Neural progenitor cell (in vitro differentiated cells): ENCODE measurements at regions not wholly inside any gene's neighbourhood (a gene's known extent, or its start where the extent isn't known, plus 50 kb on each side); places are given as distances from the start of the nearest gene placed in this dataset.

Source experiments
- DNase-seq: peaks from one replicate; pipeline ENCODE4 v3.0.0-alpha.2; 2016; ENCODE audit warnings: low spot score
- H2AFZ ChIP-seq: fragments of 200-600 bp; sonication (generic); replicated peaks from 2 replicates; pipeline ENCODE4 v1.6.1; 2016; ENCODE audit warnings: antibody characterized with exemption
- H3F3A ChIP-seq: fragments of 200-600 bp; sonication (generic); 2 replicates; pipeline ENCODE4 v1.6.1; 2016; ENCODE audit warnings: antibody characterized with exemption, low read depth
- H3K27ac ChIP-seq: fragments of 200-600 bp; sonication (generic); 2 replicates; pipeline ENCODE4 v1.5.1; 2016; ENCODE audit warnings: mild to moderate bottlenecking
- H3K27me3 ChIP-seq: fragments of 200-600 bp; sonication (generic); 2 replicates; pipeline ENCODE4 v1.6.1; 2016; ENCODE audit warnings: mild to moderate bottlenecking, moderate library complexity
- H3K36me3 ChIP-seq: fragments of 200-600 bp; sonication (generic); 2 replicates; pipeline ENCODE4 v1.5.1; 2016
- H3K4me1 ChIP-seq: fragments of 200-600 bp; sonication (generic); 2 replicates; pipeline ENCODE4 v1.6.1; 2016; ENCODE audit warnings: mixed run types
- H3K4me2 ChIP-seq: fragments of 200-600 bp; sonication (generic); 2 replicates; pipeline ENCODE4 v1.6.1; 2016
- H3K4me3 ChIP-seq: fragments of 200-600 bp; sonication (generic); 2 replicates; pipeline ENCODE4 v1.5.1; 2016
- H3K79me2 ChIP-seq: fragments of 200-600 bp; sonication (generic); 2 replicates; pipeline ENCODE4 v1.6.1; 2016; ENCODE audit warnings: low read depth
- H3K9ac ChIP-seq: fragments of 200-600 bp; sonication (generic); 2 replicates; pipeline ENCODE4 v1.6.1; 2016
- H3K9me3 ChIP-seq: fragments of 200-600 bp; sonication (generic); 2 replicates; pipeline ENCODE4 v1.5.1; 2016; ENCODE audit warnings: low read depth
- H4K20me1 ChIP-seq: fragments of 200-600 bp; sonication (generic); 2 replicates; pipeline ENCODE4 v1.6.1; 2016; ENCODE audit warnings: low read depth
- H3K27ac Mint-ChIP-seq: 3 replicates; pipeline ENCODE4 v1.8.0; 2021; ENCODE audit warnings: mixed read lengths
- H3K27me3 Mint-ChIP-seq: 2 replicates; pipeline ENCODE4 v1.8.0; 2022; ENCODE audit warnings: low read depth, mild to moderate bottlenecking, inconsistent platforms, moderate library complexity, mixed read lengths; ENCODE audit not compliant: insufficient read depth
- H3K36me3 Mint-ChIP-seq: 3 replicates; pipeline ENCODE4 v1.8.0; 2021; ENCODE audit warnings: mixed read lengths
- H3K4me1 Mint-ChIP-seq: 3 replicates; pipeline ENCODE4 v1.8.0; 2021; ENCODE audit warnings: mixed read lengths
- H3K4me3 Mint-ChIP-seq: 3 replicates; pipeline ENCODE4 v1.8.0; 2021; ENCODE audit warnings: mild to moderate bottlenecking, moderate library complexity, mixed read lengths
- H3K9me3 Mint-ChIP-seq: 3 replicates; pipeline ENCODE4 v1.8.0; 2020; ENCODE audit warnings: mixed read lengths
- EZH2 ChIP-seq: fragments of 200-600 bp; sonication (generic); IDR thresholded peaks from 2 replicates; pipeline ENCODE4 v1.6.1; 2017; ENCODE audit warnings: antibody characterized with exemption, mild to moderate bottlenecking, moderate library complexity
- EZH2phosphoT487 ChIP-seq: fragments of 200-600 bp; sonication (generic); IDR thresholded peaks from 2 replicates; pipeline ENCODE4 v1.6.1; 2017; ENCODE audit warnings: antibody characterized with exemption
- TF ChIP-seq, protein P1 (sequence below): fragments of 200-600 bp; sonication (generic); IDR thresholded peaks from 2 replicates; pipeline ENCODE4 v1.5.1; 2017; ENCODE audit warnings: antibody characterized with exemption, mild to moderate bottlenecking

DNA sequence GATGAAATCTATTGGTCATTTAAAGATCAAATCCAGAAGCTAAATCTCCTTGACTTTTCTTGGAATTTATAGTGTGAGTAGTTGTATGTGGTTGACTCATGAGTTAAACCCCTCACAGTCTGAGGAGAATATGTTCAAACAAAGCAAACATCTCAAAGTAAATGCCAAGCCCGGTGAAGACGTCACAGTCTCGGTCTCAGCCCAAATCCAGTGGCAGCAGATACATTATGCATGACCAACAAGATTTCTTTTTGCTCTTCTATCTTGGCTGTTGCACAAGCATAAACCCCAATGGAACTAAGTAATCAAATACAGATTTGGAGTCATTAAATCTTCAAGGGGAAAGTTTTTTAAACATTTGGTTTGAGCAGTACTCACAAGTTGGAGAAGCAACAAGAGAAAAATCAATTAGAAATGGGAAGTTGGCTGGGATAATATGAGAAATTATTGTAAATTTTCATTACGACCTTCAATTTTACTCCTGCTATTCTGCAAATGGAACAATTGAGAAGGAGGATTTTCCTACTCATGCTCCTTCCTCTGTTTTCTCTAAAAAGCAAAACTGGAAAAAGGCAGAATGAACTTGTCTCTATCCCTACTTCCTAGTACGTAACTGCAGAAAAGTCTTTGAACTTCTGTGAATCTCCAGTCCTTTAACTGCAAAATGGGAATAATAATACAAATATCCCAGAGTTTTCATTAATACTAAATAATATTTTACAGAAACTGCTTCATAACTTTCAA, 575.8 kb downstream of the NUF2 start:
- Mint-ChIP-seq H3K4me3 (no peak overlapping the region), H3K27ac (no peak overlapping the region), H3K36me3 (no peaks in the 10 kb centered on the region), H3K9me3 (no peaks in the 10 kb centered on the region), H3K27me3 (no peaks in the 10 kb centered on the region), H3K4me1 (no peaks in the 10 kb centered on the region)
- Histone ChIP-seq H3F3A (no peaks in the 10 kb centered on the region), H4K20me1 (no peaks in the 10 kb centered on the region), H3K27me3 (no peaks in the 10 kb centered on the region), H3K36me3 (no peaks in the 10 kb centered on the region), H3K9me3 (no peaks in the 10 kb centered on the region), H3K27ac (no peak overlapping the region), H3K4me1 (no peaks in the 10 kb centered on the region), H3K9ac (no peak overlapping the region), H2AFZ (no peak overlapping the region), H3K79me2 (no peaks in the 10 kb centered on the region), H3K4me3 (no peak overlapping the region), H3K4me2 (no peak overlapping the region)
- no peak for DNase-seq
- no peak for TF ChIP-seq EZH2
- no peak for TF ChIP-seq EZH2phosphoT487
- TF ChIP-seq, protein P1, sequence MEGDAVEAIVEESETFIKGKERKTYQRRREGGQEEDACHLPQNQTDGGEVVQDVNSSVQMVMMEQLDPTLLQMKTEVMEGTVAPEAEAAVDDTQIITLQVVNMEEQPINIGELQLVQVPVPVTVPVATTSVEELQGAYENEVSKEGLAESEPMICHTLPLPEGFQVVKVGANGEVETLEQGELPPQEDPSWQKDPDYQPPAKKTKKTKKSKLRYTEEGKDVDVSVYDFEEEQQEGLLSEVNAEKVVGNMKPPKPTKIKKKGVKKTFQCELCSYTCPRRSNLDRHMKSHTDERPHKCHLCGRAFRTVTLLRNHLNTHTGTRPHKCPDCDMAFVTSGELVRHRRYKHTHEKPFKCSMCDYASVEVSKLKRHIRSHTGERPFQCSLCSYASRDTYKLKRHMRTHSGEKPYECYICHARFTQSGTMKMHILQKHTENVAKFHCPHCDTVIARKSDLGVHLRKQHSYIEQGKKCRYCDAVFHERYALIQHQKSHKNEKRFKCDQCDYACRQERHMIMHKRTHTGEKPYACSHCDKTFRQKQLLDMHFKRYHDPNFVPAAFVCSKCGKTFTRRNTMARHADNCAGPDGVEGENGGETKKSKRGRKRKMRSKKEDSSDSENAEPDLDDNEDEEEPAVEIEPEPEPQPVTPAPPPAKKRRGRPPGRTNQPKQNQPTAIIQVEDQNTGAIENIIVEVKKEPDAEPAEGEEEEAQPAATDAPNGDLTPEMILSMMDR, result no peak

DNA sequence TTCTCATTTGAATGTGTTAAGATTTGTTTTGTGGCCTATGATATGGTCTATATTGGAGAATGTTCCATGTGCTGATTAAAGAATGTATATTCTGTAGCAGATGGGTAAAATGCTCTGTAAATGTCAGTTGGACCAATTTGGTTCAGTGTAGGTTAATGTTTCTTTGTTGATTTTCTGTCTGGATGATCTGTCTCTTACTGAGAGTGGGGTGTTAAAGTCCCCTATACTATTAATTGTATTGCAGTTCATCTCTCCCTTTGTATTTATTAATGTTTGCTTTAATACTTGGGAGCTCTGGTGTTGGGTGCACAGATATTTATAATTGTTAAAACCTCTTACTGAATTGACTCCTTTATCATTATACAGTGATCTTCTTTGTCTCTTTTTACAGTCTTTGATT, 584.5 kb downstream of the NUF2 start:
- Histone ChIP-seq H3K4me1 (no peaks in the 10 kb centered on the region), H3K79me2 (no peaks in the 10 kb centered on the region), H2AFZ (no peak overlapping the region), H3K4me2 (no peak overlapping the region), H3K9me3 (no peaks in the 10 kb centered on the region), H3F3A (no peaks in the 10 kb centered on the region), H3K27ac (no peak overlapping the region), H3K36me3 (no peaks in the 10 kb centered on the region), H3K27me3 (no peaks in the 10 kb centered on the region), H3K9ac (no peak overlapping the region), H4K20me1 (no peaks in the 10 kb centered on the region), H3K4me3 (no peak overlapping the region)
- H3K4me1 Mint-ChIP-seq, result no peaks in the 10 kb centered on the region
- no peak overlapping the region for H3K27ac Mint-ChIP-seq
- no peak overlapping the region for H3K4me3 Mint-ChIP-seq
- DNase-seq, result no peak
- no peaks in the 10 kb centered on the region for H3K27me3 Mint-ChIP-seq
- TF ChIP-seq EZH2 (no peak), EZH2phosphoT487 (no peak)
- TF ChIP-seq, protein P1, result no peak
- no peaks in the 10 kb centered on the region for H3K36me3 Mint-ChIP-seq
- peaks cover 7% of the 10 kb centered on the region for H3K9me3 Mint-ChIP-seq

GRCh38 chr1:163912170-163912884, 590.6 kb downstream of the NUF2 start:
- Histone ChIP-seq H3K4me1 (no peaks in the 10 kb centered on the region), H3K9me3 (no peaks in the 10 kb centered on the region), H3K79me2 (no peaks in the 10 kb centered on the region), H3K27ac (no peak overlapping the region), H3F3A (no peaks in the 10 kb centered on the region), H3K9ac (no peak overlapping the region), H3K27me3 (no peaks in the 10 kb centered on the region), H2AFZ (no peak overlapping the region), H3K36me3 (no peaks in the 10 kb centered on the region), H3K4me2 (no peak overlapping the region), H3K4me3 (no peak overlapping the region), H4K20me1 (no peaks in the 10 kb centered on the region)
- Mint-ChIP-seq H3K4me1 (no peaks in the 10 kb centered on the region), H3K36me3 (no peaks in the 10 kb centered on the region), H3K4me3 (no peak overlapping the region), H3K27ac (no peak overlapping the region), H3K9me3 (peaks cover 7% of the 10 kb centered on the region), H3K27me3 (no peaks in the 10 kb centered on the region)
- TF ChIP-seq, protein P1, result no peak
- TF ChIP-seq EZH2 (no peak), EZH2phosphoT487 (no peak)
- DNase-seq, result no peak
